SK-N-SH treated with all-trans-retinoic acid at 6 μM for 48 hours (cell line): ENCODE measurements at regions not wholly inside any gene's neighbourhood (a gene's known extent, or its start where the extent isn't known, plus 50 kb on each side); places are given as distances from the start of the nearest gene placed in this dataset.

ENCODE experiments used
- ATAC-seq: fragments of 200-7000 bp; cut with Tn5 transposase; 3 replicates; pipeline ENCODE4 v1.9.1; 2020; ENCODE audit warnings: mild to moderate bottlenecking, moderate library complexity
- ARNTL ChIP-seq: fragments of 450-650 bp; formaldehyde crosslinking; IDR thresholded peaks from 2 replicates; pipeline ENCODE4 v1.5.0; 2020; ENCODE audit warnings: low read depth, mild to moderate bottlenecking, moderate library complexity, borderline replicate concordance
- BACH2 ChIP-seq: fragments of 250-450 bp; sonication (Bioruptor Pico); IDR thresholded peaks from 2 replicates; pipeline ENCODE4 v1.9.0; 2021; ENCODE audit warnings: mild to moderate bottlenecking, borderline replicate concordance
- CSDC2 ChIP-seq: fragments of 250-450 bp; sonication (Bioruptor Pico); IDR thresholded peaks from 2 replicates; pipeline ENCODE4 v1.5.0; 2020; ENCODE audit warnings: mild to moderate bottlenecking, moderate library complexity
- ESRRG ChIP-seq: fragments of 250-450 bp; sonication (Bioruptor Pico); IDR thresholded peaks from 2 replicates; pipeline ENCODE4 v1.6.1; 2021; ENCODE audit warnings: mild to moderate bottlenecking
- GLIS3 ChIP-seq: fragments of 250-450 bp; sonication (Bioruptor Pico); IDR thresholded peaks from 2 replicates; pipeline ENCODE4 v1.5.0; 2020; ENCODE audit warnings: mild to moderate bottlenecking, moderate library complexity
- ISL1 ChIP-seq: fragments of 250-450 bp; sonication (Bioruptor Pico); IDR thresholded peaks from 2 replicates; pipeline ENCODE4 v2.1.2; 2022; ENCODE audit warnings: mild to moderate bottlenecking, moderate library complexity
- OSR1 ChIP-seq: fragments of 250-450 bp; sonication (Bioruptor Pico); IDR thresholded peaks from 2 replicates; pipeline ENCODE4 v1.8.0; 2022; ENCODE audit warnings: moderate library complexity, mild to moderate bottlenecking, inconsistent platforms
- PPARA ChIP-seq: fragments of 250-450 bp; sonication (Bioruptor Pico); IDR thresholded peaks from 2 replicates; pipeline ENCODE4 v1.5.0; 2020; ENCODE audit warnings: mild to moderate bottlenecking, borderline replicate concordance
- RARB ChIP-seq: fragments of 250-450 bp; sonication (Bioruptor Pico); IDR thresholded peaks from 2 replicates; pipeline ENCODE4 v1.8.0; 2021; ENCODE audit warnings: mild to moderate bottlenecking, moderate library complexity
- SNAI2 ChIP-seq: fragments of 250-450 bp; sonication (Bioruptor Pico); IDR thresholded peaks from 2 replicates; pipeline ENCODE4 v1.5.0; 2020; ENCODE audit warnings: mild to moderate bottlenecking, moderate library complexity
- TOX ChIP-seq: fragments of 250-450 bp; sonication (Bioruptor Pico); IDR thresholded peaks from 2 replicates; pipeline ENCODE4 v1.8.0; 2021; ENCODE audit warnings: mild to moderate bottlenecking, moderate library complexity, borderline replicate concordance
- ZC3H10 ChIP-seq: fragments of 250-450 bp; sonication (Bioruptor Pico); IDR thresholded peaks from 2 replicates; pipeline ENCODE4 v1.5.1; 2021; ENCODE audit warnings: mild to moderate bottlenecking, moderate library complexity
- ZFP3 ChIP-seq: fragments of 250-450 bp; sonication (Bioruptor Pico); IDR thresholded peaks from 2 replicates; pipeline ENCODE4 v1.5.0; 2020; ENCODE audit warnings: mild to moderate bottlenecking, moderate library complexity
- ZFP30 ChIP-seq: fragments of 450-650 bp; formaldehyde crosslinking; IDR thresholded peaks from 2 replicates; pipeline ENCODE4 v1.5.0; 2022; ENCODE audit warnings: mild to moderate bottlenecking, moderate library complexity
- ZNF565 ChIP-seq: fragments of 450-650 bp; formaldehyde crosslinking; conservative IDR thresholded peaks from 2 replicates; pipeline ENCODE4 v1.5.0; 2020; ENCODE audit warnings: low read depth, mild to moderate bottlenecking, moderate library complexity
- ZNF70 ChIP-seq: fragments of 450-650 bp; formaldehyde crosslinking; IDR thresholded peaks from 2 replicates; pipeline ENCODE4 v1.5.0; 2020; ENCODE audit warnings: mild to moderate bottlenecking, moderate library complexity
- ZNF8 ChIP-seq: fragments of 450-650 bp; formaldehyde crosslinking; IDR thresholded peaks from 2 replicates; pipeline ENCODE4 v1.5.0; 2020; ENCODE audit warnings: mild to moderate bottlenecking, moderate library complexity
- TF ChIP-seq, protein P1 (sequence below): fragments of 250-450 bp; sonication (Bioruptor Pico); IDR thresholded peaks from 2 replicates; pipeline ENCODE4 v1.5.1; 2021; ENCODE audit warnings: mild to moderate bottlenecking, moderate library complexity
- TF ChIP-seq, protein P2 (sequence below): fragments of 250-450 bp; sonication (Bioruptor Pico); IDR thresholded peaks from 2 replicates; pipeline ENCODE4 v1.5.1; 2020; ENCODE audit warnings: low read depth, mild to moderate bottlenecking, moderate library complexity
- TF ChIP-seq, protein P3 (sequence below): fragments of 250-450 bp; sonication (Bioruptor Pico); IDR thresholded peaks from 2 replicates; pipeline ENCODE4 v1.5.0; 2020; ENCODE audit warnings: mild to moderate bottlenecking, moderate library complexity
- TF ChIP-seq, protein P4 (sequence below): fragments of 250-450 bp; sonication (Bioruptor Pico); IDR thresholded peaks from 2 replicates; pipeline ENCODE4 v1.8.0; 2020; ENCODE audit warnings: mild to moderate bottlenecking, moderate library complexity, borderline replicate concordance
- TF ChIP-seq, protein P5 (sequence below): fragments of 250-450 bp; sonication (Bioruptor Pico); IDR thresholded peaks from 2 replicates; pipeline ENCODE4 v1.8.0; 2021; ENCODE audit warnings: low read depth, mild to moderate bottlenecking, moderate library complexity, borderline replicate concordance

DNA sequence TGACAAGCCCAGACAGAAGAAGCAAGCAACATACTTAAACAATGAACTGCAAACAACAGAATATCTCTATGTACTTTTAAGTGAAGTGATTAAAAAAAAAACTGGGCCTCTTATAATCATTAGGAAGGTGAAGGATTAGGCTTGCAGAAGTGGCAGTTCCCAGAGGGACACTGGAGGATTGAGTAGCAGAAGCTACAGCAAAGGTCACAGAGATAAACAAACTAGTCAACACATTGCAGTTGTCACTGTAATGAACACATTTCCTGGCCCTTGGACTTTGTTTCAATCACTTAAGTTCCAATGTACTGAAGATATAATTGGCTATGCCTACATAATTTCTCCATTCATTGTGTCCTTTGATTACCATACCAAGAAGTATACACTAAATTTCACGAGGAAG is 1498.8 kb downstream of the SLITRK5 start:
- TF ChIP-seq GLIS3 (CRISPR knock-in tag) (no peak), ZFP3 (no peak), ZFP30 (CRISPR knock-in tag) (no peak), TOX (no peak), ISL1 (CRISPR knock-in tag) (no peak), ARNTL (CRISPR knock-in tag) (no peak), OSR1 (no peak), ZNF8 (CRISPR knock-in tag) (no peak), ESRRG (CRISPR knock-in tag) (no peak), ZC3H10 (CRISPR knock-in tag) (no peak), PPARA (no peak), ZNF565 (CRISPR knock-in tag) (no peak), CSDC2 (CRISPR knock-in tag) (no peak)
- TF ChIP-seq, protein P1, sequence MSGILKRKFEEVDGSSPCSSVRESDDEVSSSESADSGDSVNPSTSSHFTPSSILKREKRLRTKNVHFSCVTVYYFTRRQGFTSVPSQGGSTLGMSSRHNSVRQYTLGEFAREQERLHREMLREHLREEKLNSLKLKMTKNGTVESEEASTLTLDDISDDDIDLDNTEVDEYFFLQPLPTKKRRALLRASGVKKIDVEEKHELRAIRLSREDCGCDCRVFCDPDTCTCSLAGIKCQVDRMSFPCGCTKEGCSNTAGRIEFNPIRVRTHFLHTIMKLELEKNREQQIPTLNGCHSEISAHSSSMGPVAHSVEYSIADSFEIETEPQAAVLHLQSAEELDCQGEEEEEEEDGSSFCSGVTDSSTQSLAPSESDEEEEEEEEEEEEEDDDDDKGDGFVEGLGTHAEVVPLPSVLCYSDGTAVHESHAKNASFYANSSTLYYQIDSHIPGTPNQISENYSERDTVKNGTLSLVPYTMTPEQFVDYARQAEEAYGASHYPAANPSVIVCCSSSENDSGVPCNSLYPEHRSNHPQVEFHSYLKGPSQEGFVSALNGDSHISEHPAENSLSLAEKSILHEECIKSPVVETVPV (CRISPR knock-in tag), result no peak
- TF ChIP-seq, protein P2, sequence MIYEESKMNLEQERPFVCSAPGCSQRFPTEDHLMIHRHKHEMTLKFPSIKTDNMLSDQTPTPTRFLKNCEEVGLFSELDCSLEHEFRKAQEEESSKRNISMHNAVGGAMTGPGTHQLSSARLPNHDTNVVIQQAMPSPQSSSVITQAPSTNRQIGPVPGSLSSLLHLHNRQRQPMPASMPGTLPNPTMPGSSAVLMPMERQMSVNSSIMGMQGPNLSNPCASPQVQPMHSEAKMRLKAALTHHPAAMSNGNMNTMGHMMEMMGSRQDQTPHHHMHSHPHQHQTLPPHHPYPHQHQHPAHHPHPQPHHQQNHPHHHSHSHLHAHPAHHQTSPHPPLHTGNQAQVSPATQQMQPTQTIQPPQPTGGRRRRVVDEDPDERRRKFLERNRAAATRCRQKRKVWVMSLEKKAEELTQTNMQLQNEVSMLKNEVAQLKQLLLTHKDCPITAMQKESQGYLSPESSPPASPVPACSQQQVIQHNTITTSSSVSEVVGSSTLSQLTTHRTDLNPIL (CRISPR knock-in tag), result no peak
- TF ChIP-seq, protein P3, sequence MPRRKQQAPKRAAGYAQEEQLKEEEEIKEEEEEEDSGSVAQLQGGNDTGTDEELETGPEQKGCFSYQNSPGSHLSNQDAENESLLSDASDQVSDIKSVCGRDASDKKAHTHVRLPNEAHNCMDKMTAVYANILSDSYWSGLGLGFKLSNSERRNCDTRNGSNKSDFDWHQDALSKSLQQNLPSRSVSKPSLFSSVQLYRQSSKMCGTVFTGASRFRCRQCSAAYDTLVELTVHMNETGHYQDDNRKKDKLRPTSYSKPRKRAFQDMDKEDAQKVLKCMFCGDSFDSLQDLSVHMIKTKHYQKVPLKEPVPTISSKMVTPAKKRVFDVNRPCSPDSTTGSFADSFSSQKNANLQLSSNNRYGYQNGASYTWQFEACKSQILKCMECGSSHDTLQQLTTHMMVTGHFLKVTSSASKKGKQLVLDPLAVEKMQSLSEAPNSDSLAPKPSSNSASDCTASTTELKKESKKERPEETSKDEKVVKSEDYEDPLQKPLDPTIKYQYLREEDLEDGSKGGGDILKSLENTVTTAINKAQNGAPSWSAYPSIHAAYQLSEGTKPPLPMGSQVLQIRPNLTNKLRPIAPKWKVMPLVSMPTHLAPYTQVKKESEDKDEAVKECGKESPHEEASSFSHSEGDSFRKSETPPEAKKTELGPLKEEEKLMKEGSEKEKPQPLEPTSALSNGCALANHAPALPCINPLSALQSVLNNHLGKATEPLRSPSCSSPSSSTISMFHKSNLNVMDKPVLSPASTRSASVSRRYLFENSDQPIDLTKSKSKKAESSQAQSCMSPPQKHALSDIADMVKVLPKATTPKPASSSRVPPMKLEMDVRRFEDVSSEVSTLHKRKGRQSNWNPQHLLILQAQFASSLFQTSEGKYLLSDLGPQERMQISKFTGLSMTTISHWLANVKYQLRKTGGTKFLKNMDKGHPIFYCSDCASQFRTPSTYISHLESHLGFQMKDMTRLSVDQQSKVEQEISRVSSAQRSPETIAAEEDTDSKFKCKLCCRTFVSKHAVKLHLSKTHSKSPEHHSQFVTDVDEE (CRISPR knock-in tag), result no peak
- no peak for ATAC-seq

DNA sequence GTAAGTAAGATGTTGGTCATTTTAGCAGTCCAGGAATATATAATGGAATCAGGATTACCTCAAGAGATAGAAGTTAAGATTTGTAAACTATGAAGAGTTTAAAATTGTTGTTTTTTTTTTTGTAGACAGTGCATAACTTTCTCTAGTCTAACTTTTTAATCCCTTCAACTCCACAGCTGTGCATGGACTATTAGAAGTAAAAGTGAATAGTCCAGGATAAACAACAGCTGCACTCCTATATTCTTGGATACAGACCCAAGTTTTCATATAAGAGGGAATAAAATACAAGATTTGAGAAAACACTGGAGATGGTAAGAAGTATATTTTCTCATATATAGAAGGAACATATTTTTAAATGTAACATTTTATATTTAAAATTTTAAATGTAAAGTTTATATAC is 1509.9 kb downstream of the SLITRK5 start:
- ATAC-seq, result no peak
- no peak for TF ChIP-seq RARB
- TF ChIP-seq ARNTL (CRISPR knock-in tag), result no peak
- TF ChIP-seq, protein P4, sequence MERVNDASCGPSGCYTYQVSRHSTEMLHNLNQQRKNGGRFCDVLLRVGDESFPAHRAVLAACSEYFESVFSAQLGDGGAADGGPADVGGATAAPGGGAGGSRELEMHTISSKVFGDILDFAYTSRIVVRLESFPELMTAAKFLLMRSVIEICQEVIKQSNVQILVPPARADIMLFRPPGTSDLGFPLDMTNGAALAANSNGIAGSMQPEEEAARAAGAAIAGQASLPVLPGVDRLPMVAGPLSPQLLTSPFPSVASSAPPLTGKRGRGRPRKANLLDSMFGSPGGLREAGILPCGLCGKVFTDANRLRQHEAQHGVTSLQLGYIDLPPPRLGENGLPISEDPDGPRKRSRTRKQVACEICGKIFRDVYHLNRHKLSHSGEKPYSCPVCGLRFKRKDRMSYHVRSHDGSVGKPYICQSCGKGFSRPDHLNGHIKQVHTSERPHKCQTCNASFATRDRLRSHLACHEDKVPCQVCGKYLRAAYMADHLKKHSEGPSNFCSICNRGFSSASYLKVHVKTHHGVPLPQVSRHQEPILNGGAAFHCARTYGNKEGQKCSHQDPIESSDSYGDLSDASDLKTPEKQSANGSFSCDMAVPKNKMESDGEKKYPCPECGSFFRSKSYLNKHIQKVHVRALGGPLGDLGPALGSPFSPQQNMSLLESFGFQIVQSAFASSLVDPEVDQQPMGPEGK (CRISPR knock-in tag), result no peak
- TF ChIP-seq ISL1 (CRISPR knock-in tag), result no peak
- TF ChIP-seq GLIS3 (CRISPR knock-in tag), result no peak
- TF ChIP-seq PPARA, result no peak
- TF ChIP-seq, protein P1 (CRISPR knock-in tag), result no peak
- no peak for TF ChIP-seq CSDC2 (CRISPR knock-in tag)
- TF ChIP-seq SNAI2, result no peak
- TF ChIP-seq BACH2, result no peak
- TF ChIP-seq ESRRG (CRISPR knock-in tag), result no peak
- TF ChIP-seq ZFP3, result no peak
- TF ChIP-seq, protein P5, sequence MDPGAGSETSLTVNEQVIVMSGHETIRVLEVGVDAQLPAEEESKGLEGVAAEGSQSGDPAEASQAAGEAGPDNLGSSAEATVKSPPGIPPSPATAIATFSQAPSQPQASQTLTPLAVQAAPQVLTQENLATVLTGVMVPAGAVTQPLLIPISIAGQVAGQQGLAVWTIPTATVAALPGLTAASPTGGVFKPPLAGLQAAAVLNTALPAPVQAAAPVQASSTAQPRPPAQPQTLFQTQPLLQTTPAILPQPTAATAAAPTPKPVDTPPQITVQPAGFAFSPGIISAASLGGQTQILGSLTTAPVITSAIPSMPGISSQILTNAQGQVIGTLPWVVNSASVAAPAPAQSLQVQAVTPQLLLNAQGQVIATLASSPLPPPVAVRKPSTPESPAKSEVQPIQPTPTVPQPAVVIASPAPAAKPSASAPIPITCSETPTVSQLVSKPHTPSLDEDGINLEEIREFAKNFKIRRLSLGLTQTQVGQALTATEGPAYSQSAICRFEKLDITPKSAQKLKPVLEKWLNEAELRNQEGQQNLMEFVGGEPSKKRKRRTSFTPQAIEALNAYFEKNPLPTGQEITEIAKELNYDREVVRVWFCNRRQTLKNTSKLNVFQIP (CRISPR knock-in tag), result no peak
- TF ChIP-seq, protein P3 (CRISPR knock-in tag), result no peak
- TF ChIP-seq ZC3H10 (CRISPR knock-in tag), result no peak
- TF ChIP-seq OSR1, result no peak
- no peak for TF ChIP-seq ZFP30 (CRISPR knock-in tag)
- TF ChIP-seq ZNF70, result no peak
